Activated naive CD8-positive, alpha-beta T cell (primary cell): ENCODE measurements at regions not wholly inside any gene's neighbourhood (a gene's known extent, or its start where the extent isn't known, plus 50 kb on each side); places are given as distances from the start of the nearest gene placed in this dataset.

Experiments used
- H3K27ac Mint-ChIP-seq: one replicate; pipeline ENCODE4 v1.8.0; 2021; ENCODE audit warnings: mixed read lengths
- H3K27me3 Mint-ChIP-seq: one replicate; pipeline ENCODE4 v1.8.0; 2021; ENCODE audit warnings: mixed read lengths
- H3K36me3 Mint-ChIP-seq: one replicate; pipeline ENCODE4 v1.8.0; 2021; ENCODE audit warnings: mixed read lengths
- H3K4me1 Mint-ChIP-seq: one replicate; pipeline ENCODE4 v1.8.0; 2021; ENCODE audit warnings: low read depth, mixed read lengths
- H3K4me3 Mint-ChIP-seq: one replicate; pipeline ENCODE4 v1.8.0; 2021; ENCODE audit warnings: mild to moderate bottlenecking, mixed read lengths
- H3K9me3 Mint-ChIP-seq: one replicate; pipeline ENCODE4 v1.8.0; 2021; ENCODE audit warnings: low read depth, mixed read lengths

GRCh38 chr4:180391613-180392012 lies 1851.6 kb upstream of the TENM3 start:
- no peaks in the 10 kb centered on the region for H3K36me3 Mint-ChIP-seq
- peaks cover 3% of the 10 kb centered on the region for H3K9me3 Mint-ChIP-seq
- peaks cover 10% of the 10 kb centered on the region for H3K4me1 Mint-ChIP-seq
- H3K27ac Mint-ChIP-seq = no peak overlapping the region
- H3K4me3 Mint-ChIP-seq = no peak overlapping the region
- H3K27me3 Mint-ChIP-seq = no peaks in the 10 kb centered on the region

- Mint-ChIP-seq H3K4me1 (peaks cover 20% of the 10 kb centered on the region), H3K27me3 (no peaks in the 10 kb centered on the region), H3K27ac (peak overlapping the region; percentile 88), H3K9me3 (peaks cover 3% of the 10 kb centered on the region), H3K36me3 (no peaks in the 10 kb centered on the region), H3K4me3 (peak overlapping the region; percentile 65)
These were observed 1848.9 kb upstream of the TENM3 start for GRCh38 chr4:180394312-180394711.

- H3K4me1 Mint-ChIP-seq = peaks cover 20% of the 10 kb centered on the region
- no peaks in the 10 kb centered on the region for H3K36me3 Mint-ChIP-seq
- peaks cover 3% of the 10 kb centered on the region for H3K9me3 Mint-ChIP-seq
These were observed 1848.5 kb upstream of the TENM3 start for GRCh38 chr4:180394730-180395129.

GRCh38 chr4:180398564-180398963 lies 1844.6 kb upstream of the TENM3 start:
- no peak overlapping the region for H3K27ac Mint-ChIP-seq
- H3K27me3 Mint-ChIP-seq = no peaks in the 10 kb centered on the region
- peaks cover 8% of the 10 kb centered on the region for H3K9me3 Mint-ChIP-seq
- H3K36me3 Mint-ChIP-seq = no peaks in the 10 kb centered on the region
- H3K4me3 Mint-ChIP-seq = no peak overlapping the region
- H3K4me1 Mint-ChIP-seq = peaks cover 19% of the 10 kb centered on the region

More at GRCh38 chr4:180394730-180395129, 1848.5 kb upstream of the TENM3 start:
- Mint-ChIP-seq H3K4me3 (peak overlapping the region; percentile 65), H3K27ac (peak overlapping the region; percentile 88), H3K27me3 (no peaks in the 10 kb centered on the region)

GRCh38 chr4:180407275-180407885 lies 1835.8 kb upstream of the TENM3 start:
- Mint-ChIP-seq H3K9me3 (peaks cover 6% of the 10 kb centered on the region), H3K27ac (no peak overlapping the region), H3K4me3 (no peak overlapping the region), H3K36me3 (no peaks in the 10 kb centered on the region), H3K4me1 (no peaks in the 10 kb centered on the region), H3K27me3 (no peaks in the 10 kb centered on the region)

GRCh38 chr4:180418819-180419531 lies 1824.2 kb upstream of the TENM3 start:
- Mint-ChIP-seq H3K4me3 (no peak overlapping the region), H3K36me3 (no peaks in the 10 kb centered on the region), H3K4me1 (no peaks in the 10 kb centered on the region), H3K27ac (no peak overlapping the region), H3K9me3 (no peaks in the 10 kb centered on the region), H3K27me3 (no peaks in the 10 kb centered on the region)

GRCh38 chr4:180422989-180423711 lies 1820.1 kb upstream of the TENM3 start:
- Mint-ChIP-seq H3K9me3 (no peaks in the 10 kb centered on the region), H3K27ac (no peak overlapping the region), H3K4me1 (no peaks in the 10 kb centered on the region), H3K27me3 (no peaks in the 10 kb centered on the region), H3K36me3 (no peaks in the 10 kb centered on the region), H3K4me3 (no peak overlapping the region)

GRCh38 chr4:180423712-180424057 lies 1819.5 kb upstream of the TENM3 start:
- no peak overlapping the region for H3K27ac Mint-ChIP-seq
- H3K4me1 Mint-ChIP-seq = no peaks in the 10 kb centered on the region
- H3K36me3 Mint-ChIP-seq = no peaks in the 10 kb centered on the region
- no peaks in the 10 kb centered on the region for H3K9me3 Mint-ChIP-seq
- H3K4me3 Mint-ChIP-seq = no peak overlapping the region
- H3K27me3 Mint-ChIP-seq = no peaks in the 10 kb centered on the region

- Mint-ChIP-seq H3K4me1 (no peaks in the 10 kb centered on the region), H3K27ac (no peak overlapping the region), H3K4me3 (no peak overlapping the region), H3K27me3 (no peaks in the 10 kb centered on the region), H3K36me3 (no peaks in the 10 kb centered on the region), H3K9me3 (no peaks in the 10 kb centered on the region)
These were observed 1816.3 kb upstream of the TENM3 start for GRCh38 chr4:180426938-180427337.

- H3K4me1 Mint-ChIP-seq = no peaks in the 10 kb centered on the region
These were observed 1812.9 kb upstream of the TENM3 start for GRCh38 chr4:180430283-180430682.

GRCh38 chr4:180434131-180434895 lies 1808.9 kb upstream of the TENM3 start:
- Mint-ChIP-seq H3K27ac (no peak overlapping the region), H3K9me3 (no peaks in the 10 kb centered on the region), H3K4me3 (no peak overlapping the region), H3K27me3 (peaks cover 3% of the 10 kb centered on the region), H3K4me1 (peaks cover 7% of the 10 kb centered on the region), H3K36me3 (no peaks in the 10 kb centered on the region)

More at GRCh38 chr4:180430283-180430682, 1812.9 kb upstream of the TENM3 start:
- Mint-ChIP-seq H3K27me3 (no peaks in the 10 kb centered on the region), H3K4me3 (no peak overlapping the region), H3K36me3 (no peaks in the 10 kb centered on the region), H3K9me3 (no peaks in the 10 kb centered on the region), H3K27ac (no peak overlapping the region)

GRCh38 chr4:180436361-180436760 lies 1806.8 kb upstream of the TENM3 start:
- Mint-ChIP-seq H3K4me3 (no peak overlapping the region), H3K27ac (no peak overlapping the region), H3K36me3 (no peaks in the 10 kb centered on the region), H3K9me3 (no peaks in the 10 kb centered on the region), H3K4me1 (peaks cover 7% of the 10 kb centered on the region), H3K27me3 (peaks cover 3% of the 10 kb centered on the region)

- Mint-ChIP-seq H3K27ac (no peak overlapping the region), H3K4me1 (peaks cover 7% of the 10 kb centered on the region), H3K27me3 (peaks cover 3% of the 10 kb centered on the region), H3K4me3 (peak overlapping the region; percentile 69), H3K36me3 (no peaks in the 10 kb centered on the region), H3K9me3 (no peaks in the 10 kb centered on the region)
These were observed 1805.6 kb upstream of the TENM3 start for GRCh38 chr4:180437601-180438000.

GRCh38 chr4:180448306-180448705 lies 1794.9 kb upstream of the TENM3 start:
- H3K4me1 Mint-ChIP-seq = no peaks in the 10 kb centered on the region
- H3K27me3 Mint-ChIP-seq = no peaks in the 10 kb centered on the region
- H3K27ac Mint-ChIP-seq = no peak overlapping the region
- no peaks in the 10 kb centered on the region for H3K36me3 Mint-ChIP-seq
- no peak overlapping the region for H3K4me3 Mint-ChIP-seq
- no peaks in the 10 kb centered on the region for H3K9me3 Mint-ChIP-seq
